ENCODE measurements at regions not wholly inside any gene's neighbourhood (a gene's known extent, or its start where the extent isn't known, plus 50 kb on each side); places are given as distances from the start of the nearest gene placed in this dataset.

DNA sequence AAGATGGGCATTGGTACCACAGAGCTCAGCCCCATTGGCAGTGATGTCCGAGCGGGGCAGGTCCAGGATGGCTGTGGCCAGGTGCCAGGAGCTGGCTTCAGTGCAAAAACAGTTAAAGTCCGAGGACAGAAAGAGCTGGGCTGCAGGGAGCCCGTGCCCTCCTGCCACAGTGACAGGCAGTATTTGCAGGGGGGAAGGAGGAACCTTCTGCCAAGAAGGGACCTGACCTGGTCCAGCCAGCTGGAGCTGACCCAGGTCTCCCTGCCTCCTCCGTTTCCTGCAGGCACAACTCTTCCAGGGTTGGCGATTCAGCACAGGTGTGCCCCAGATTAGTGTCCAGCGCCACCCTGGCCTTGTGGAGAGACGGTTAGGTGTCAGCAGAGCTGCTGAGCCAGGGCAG, 199.0 kb downstream of the ENGASE start:
- no peak for TF ChIP-seq GATA3 (IDR thresholded peaks at IDR 0.05; ENCODE audit: low read depth, low read length)
- TF ChIP-seq GATA2 (IDR thresholded peaks at IDR 0.05; ENCODE audit: low read depth, low read length): no peak

All from SH-SY5Y (cell line).